Breast epithelium (tissue), 4 donors: ENCODE measurements at regions not wholly inside any gene's neighbourhood (a gene's known extent, or its start where the extent isn't known, plus 50 kb on each side); places are given as distances from the start of the nearest gene placed in this dataset.

Experiments
- DNase-seq, 2 donors: peaks; one replicate each; pipeline ENCODE4 v3.0.0-alpha.2; 2019; ENCODE audit warnings: low spot score in 2 of 2
- H3K27ac ChIP-seq, 2 donors: fragments of 200-600 bp; sonication (generic) in 1 of 2; one replicate each; pipeline ENCODE4 v1.5.1; 2016 to 2019; ENCODE audit warnings: mild to moderate bottlenecking in 1 of 2
- H3K27me3 ChIP-seq, 2 donors: fragments of 200-600 bp; sonication (generic) in 1 of 2; one replicate each; pipeline versions ENCODE4 v1.5.1 to v1.6.0; 2017 to 2019; ENCODE audit warnings: control low read depth in 1 of 2, mild to moderate bottlenecking in 1 of 2
- H3K36me3 ChIP-seq: fragments of 200-600 bp; one replicate; pipeline ENCODE4 v1.5.1; 2019
- H3K4me1 ChIP-seq, 2 donors: fragments of 200-600 bp; sonication (generic); one replicate each; pipeline ENCODE4 v1.5.1; 2016 to 2019; ENCODE audit warnings: control low read depth in 1 of 2
- H3K4me3 ChIP-seq, 3 donors: fragments of 200-600 bp; sonication (generic); 1 replicate in 2 of 3; 2 replicates in 1 of 3; pipeline ENCODE4 v1.5.1; 2016 to 2019; ENCODE audit warnings: mild to moderate bottlenecking in 3 of 3, moderate library complexity in 2 of 3
- H3K9me3 ChIP-seq, 2 donors: fragments of 200-600 bp; sonication (generic) in 1 of 2; one replicate each; pipeline ENCODE4 v1.5.1; 2016 to 2019; ENCODE audit warnings: control low read depth in 1 of 2
- CTCF ChIP-seq, 3 donors: fragments of 450-650 bp; IDR thresholded peaks; one replicate each; pipeline ENCODE4 v1.5.1; 2016 to 2017; ENCODE audit warnings: antibody characterized with exemption in 3 of 3, mild to moderate bottlenecking in 3 of 3, moderate library complexity in 3 of 3
- POLR2A ChIP-seq: fragments of 450-650 bp; IDR thresholded peaks from one replicate; pipeline ENCODE4 v1.6.1; 2016; ENCODE audit warnings: antibody characterized with exemption, mild to moderate bottlenecking, moderate library complexity
- POLR2AphosphoS5 ChIP-seq, 3 donors: sonication (generic); formaldehyde crosslinking; IDR thresholded peaks; one replicate each; pipeline ENCODE4 v1.6.1; 2017; ENCODE audit warnings: antibody characterized with exemption in 3 of 3
- intact Hi-C: fragments of 100-400 bp; cut with DNase I; formaldehyde crosslinking; loops from one replicate; pipeline ENCODE4 v1.15.1; 2023; ENCODE audit warnings: low total_unique reads

- Histone ChIP-seq H3K4me3 (no peak overlapping the region), H3K4me1 (no peaks in the 10 kb centered on the region), H3K9me3 (peaks cover 4 to 11% of the 10 kb centered on the region in 2 donors), H3K36me3 (no peaks in the 10 kb centered on the region), H3K27ac (no peak overlapping the region), H3K27me3 (no peaks in the 10 kb centered on the region)
- no peak for DNase-seq
- TF ChIP-seq POLR2AphosphoS5 (IDR thresholded peaks at IDR 0.05) (no peak), CTCF (IDR thresholded peaks at IDR 0.05) (no peak), POLR2A (no peak)
- intact Hi-C loops, result no loop called here
These were observed 437.5 kb downstream of the TFEC start for GRCh38 chr7:115593111-115593510.

DNA sequence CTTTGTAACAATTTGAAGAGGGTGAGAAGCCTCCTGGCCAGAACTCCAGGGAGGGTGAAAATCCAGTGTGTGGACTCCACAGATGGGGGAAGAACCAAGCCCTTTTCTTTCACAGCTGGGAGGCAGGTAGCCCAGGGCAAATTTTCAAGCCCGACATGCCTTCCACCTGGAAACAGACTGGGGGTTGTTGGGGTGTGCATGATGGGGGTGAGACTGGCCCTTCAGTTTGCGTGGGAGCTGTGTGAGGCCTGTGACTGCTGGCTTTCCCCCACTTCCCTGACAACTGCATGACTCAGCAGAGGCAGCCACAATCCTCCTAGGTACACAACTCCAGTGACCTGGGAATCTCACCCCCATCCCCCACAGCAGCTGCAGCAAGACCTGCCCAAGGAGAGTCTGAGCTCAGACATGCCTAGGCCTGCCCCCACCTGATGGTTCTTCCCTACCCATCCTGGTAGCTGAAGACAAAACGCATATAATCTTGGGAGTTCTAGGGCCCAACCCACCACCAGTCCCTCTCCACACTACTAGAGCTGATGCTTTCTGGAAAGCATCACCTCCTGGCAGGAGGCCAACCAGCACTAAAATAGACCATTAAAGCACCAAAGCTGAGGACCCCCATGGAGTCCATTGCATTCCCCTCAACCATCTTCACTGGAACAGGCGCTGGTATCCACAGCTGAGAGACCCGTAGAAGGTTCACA is 445.4 kb downstream of the TFEC start:
- Histone ChIP-seq H3K4me3 (no peak overlapping the region), H3K27me3 (no peaks in the 10 kb centered on the region), H3K27ac (no peak overlapping the region), H3K9me3 (no peaks in the 10 kb centered on the region), H3K4me1 (no peaks in the 10 kb centered on the region), H3K36me3 (no peaks in the 10 kb centered on the region)
- TF ChIP-seq POLR2AphosphoS5 (IDR thresholded peaks at IDR 0.05) (no peak), POLR2A (no peak), CTCF (IDR thresholded peaks at IDR 0.05) (no peak)
- intact Hi-C loops, result loop anchor here (5.0 kb wide), 1 partner anchor 1283 kb away; no protein-coding TSS in a partner anchor
- no peak for DNase-seq

DNA sequence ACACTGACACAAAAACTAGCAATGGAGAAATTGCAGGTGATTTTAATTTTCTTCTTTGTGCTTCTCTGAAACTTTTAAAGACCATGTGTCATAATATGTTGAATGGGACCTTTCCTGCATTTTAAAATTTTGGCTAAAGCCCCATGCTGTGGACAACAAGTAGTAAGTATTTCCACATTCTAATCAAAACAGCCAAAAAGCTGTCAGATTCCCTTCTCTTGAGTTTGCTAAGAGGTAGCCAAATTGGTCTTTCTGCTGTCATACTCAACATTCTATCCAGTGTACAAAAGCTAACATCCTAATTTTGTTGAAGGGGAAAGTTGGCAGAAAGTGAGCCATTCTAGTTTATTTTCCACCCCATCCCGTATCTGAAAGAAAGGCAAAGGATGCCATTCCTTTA is 447.6 kb downstream of the TFEC start:
- Histone ChIP-seq H3K4me3 (no peak overlapping the region), H3K27ac (no peak overlapping the region), H3K4me1 (no peaks in the 10 kb centered on the region), H3K36me3 (no peaks in the 10 kb centered on the region), H3K27me3 (no peaks in the 10 kb centered on the region), H3K9me3 (no peaks in the 10 kb centered on the region)
- intact Hi-C loops, result no loop called here
- no peak for DNase-seq
- TF ChIP-seq CTCF (IDR thresholded peaks at IDR 0.05) (no peak), POLR2A (no peak), POLR2AphosphoS5 (IDR thresholded peaks at IDR 0.05) (no peak)

DNA sequence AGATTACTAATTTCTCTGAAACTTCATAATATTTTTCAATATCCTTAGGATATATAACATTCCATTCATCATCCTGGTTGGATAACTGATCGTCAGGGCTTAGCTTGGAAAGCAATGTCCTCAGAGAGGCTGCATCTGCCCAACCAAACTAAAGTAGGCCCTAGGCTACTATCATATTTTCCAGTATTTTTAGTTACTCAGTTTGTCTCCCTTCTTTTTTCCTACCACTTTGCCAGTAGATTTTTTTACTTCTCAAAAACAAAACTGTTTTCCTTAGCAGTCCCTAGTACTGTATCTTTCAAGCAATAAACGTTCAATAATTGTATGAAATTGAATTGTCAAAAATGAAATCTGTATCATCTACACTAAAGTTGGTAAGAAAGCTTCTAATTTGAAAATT is 452.0 kb downstream of the TFEC start:
- no peaks in the 10 kb centered on the region for H3K9me3 ChIP-seq
- H3K4me1 ChIP-seq, result no peaks in the 10 kb centered on the region
- H3K27ac ChIP-seq, result no peak overlapping the region
- DNase-seq, result no peak
- intact Hi-C loops, result no loop called here
- H3K4me3 ChIP-seq, result no peak overlapping the region
- no peak for TF ChIP-seq POLR2AphosphoS5 (IDR thresholded peaks at IDR 0.05)
- TF ChIP-seq POLR2A, result no peak
- no peak for TF ChIP-seq CTCF (IDR thresholded peaks at IDR 0.05)
- H3K36me3 ChIP-seq, result no peaks in the 10 kb centered on the region
- no peaks in the 10 kb centered on the region for H3K27me3 ChIP-seq

DNA sequence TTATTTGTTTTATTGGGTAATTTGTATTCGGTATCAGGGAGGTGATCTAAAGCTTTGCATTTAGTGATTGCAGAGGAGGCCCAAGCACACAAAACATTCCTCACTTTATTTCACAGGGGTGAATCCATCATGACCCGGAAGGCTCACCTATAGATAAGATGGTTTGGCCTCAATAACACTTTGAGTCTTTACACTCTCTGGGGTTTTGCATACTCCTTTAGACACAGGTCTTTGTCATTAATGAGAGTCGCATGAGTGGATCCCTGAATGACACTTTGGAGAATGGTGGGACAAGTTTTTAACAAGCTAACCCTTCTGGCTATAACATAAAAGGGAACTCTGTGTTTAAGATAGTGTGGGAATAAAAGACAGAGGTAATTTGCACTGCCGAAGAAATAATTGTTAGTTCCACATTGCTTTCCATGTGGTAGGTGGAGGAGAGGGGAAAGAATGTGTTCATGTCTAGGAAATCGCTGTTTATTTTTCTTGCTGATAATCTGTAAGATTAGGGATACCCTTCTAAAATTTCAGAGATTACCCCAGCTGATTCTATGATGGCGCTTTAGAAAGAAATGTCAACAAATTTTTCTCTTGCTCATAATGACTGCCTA is 455.8 kb downstream of the TFEC start:
- Histone ChIP-seq H3K4me3 (no peak overlapping the region), H3K36me3 (no peaks in the 10 kb centered on the region), H3K4me1 (no peaks in the 10 kb centered on the region), H3K27ac (no peak overlapping the region), H3K9me3 (no peaks in the 10 kb centered on the region), H3K27me3 (no peaks in the 10 kb centered on the region)
- no peak for DNase-seq
- intact Hi-C loops, result no loop called here
- TF ChIP-seq CTCF (IDR thresholded peaks at IDR 0.05) (no peak), POLR2AphosphoS5 (IDR thresholded peaks at IDR 0.05) (no peak), POLR2A (no peak)
